HepG2 (cell line): ENCODE measurements at regions not wholly inside any gene's neighbourhood (a gene's known extent, or its start where the extent isn't known, plus 50 kb on each side); places are given as distances from the start of the nearest gene placed in this dataset.

Experiments
- ATAC-seq: fragments of 200-7000 bp; cut with Tn5 transposase; 3 replicates; pipeline ENCODE4 v1.9.1; 2020; ENCODE audit warnings: mild to moderate bottlenecking, moderate library complexity
- BruUV-seq: library from RNA; stranded (reverse); fragments of 400-500 nt; replicated peaks from 2 replicates; lab custom pipeline; 2021; lab: Mats Ljungman, UMichigan
- CTCF ChIA-PET: fragments of 300-600 bp; formaldehyde crosslinking; extraction: SDS; loops from one replicate; lab custom pipeline; 2021; ENCODE audit warnings: low total read pairs, inconsistent platforms, low intra/inter-chr PET ratio; lab: Yijun Ruan, JAX
- POLR2A ChIA-PET: fragments of 350-600 bp; sonication (Branson Sonifier 250); formaldehyde crosslinking; loops from one replicate; lab custom pipeline; 2020; ENCODE audit warnings: antibody characterized with exemption, inconsistent platforms; lab: Yijun Ruan, JAX
- DNase-seq: peaks from one replicate; pipeline ENCODE4 v3.0.0-alpha.2; 2015; ENCODE audit warnings: low spot score
- FAIRE-seq: peaks from 3 replicates; lab custom pipeline; 2011; peaks lifted over from hg19 to GRCh38; lab: Jason Lieb, UNC
- H2AFZ ChIP-seq: one replicate; pipeline ENCODE4 v1.6.1; 2011; ENCODE audit warnings: low read length, inconsistent platforms
- H3K27ac ChIP-seq: fragments of 300-600 bp; 3 replicates; pipeline ENCODE4 v1.8.0; 2011; ENCODE audit warnings: mixed run types, mild to moderate bottlenecking, mixed read lengths, low read length, inconsistent platforms; ENCODE audit not compliant: insufficient read depth; ENCODE audit errors: extremely low read length
- H3K27me3 ChIP-seq, 2 experiments: fragments of 200-600 bp in 1 of 2; 2 replicates in 1 of 2; 3 replicates in 1 of 2; pipeline versions ENCODE4 v1.6.0 to v1.8.0; 2011; ENCODE audit warnings: low read length in 2 of 2, mild to moderate bottlenecking in 2 of 2, moderate library complexity in 2 of 2, inconsistent platforms in 1 of 2; ENCODE audit not compliant: insufficient read depth in 2 of 2, control insufficient read depth in 1 of 2
- H3K36me3 ChIP-seq, 2 experiments: fragments of 200-600 bp in 1 of 2; replicated peaks in 1 of 2; 2 replicates in 1 of 2; 3 replicates in 1 of 2; pipeline versions ENCODE4 v1.5.1 to v1.8.0; 2011; ENCODE audit warnings: low read length in 2 of 2, inconsistent platforms in 1 of 2; ENCODE audit not compliant: insufficient read depth in 2 of 2, control insufficient read depth in 1 of 2
- H3K4me1 ChIP-seq: 2 replicates; pipeline ENCODE4 v1.5.1; 2012; ENCODE audit warnings: low read length, inconsistent platforms; ENCODE audit not compliant: insufficient read depth
- H3K4me2 ChIP-seq: 2 replicates; pipeline ENCODE4 v1.6.0; 2011; ENCODE audit warnings: low read depth, low read length, inconsistent platforms
- H3K4me3 ChIP-seq, 3 experiments: fragments of 200-600 bp in 1 of 3; sonication (generic), shearing (Covaris generic) in 1 of 3; replicated peaks in 1 of 3; 2 replicates each; pipeline ENCODE4 v1.5.1; 2011 to 2016; ENCODE audit warnings: low read length in 3 of 3, inconsistent platforms in 2 of 3, low read depth in 2 of 3, mild to moderate bottlenecking in 2 of 3, control low read depth in 1 of 3, mixed read lengths in 1 of 3; ENCODE audit not compliant: insufficient read depth in 1 of 3
- H3K79me2 ChIP-seq: one replicate; pipeline ENCODE4 v1.6.1; 2011; ENCODE audit warnings: low read length, inconsistent platforms; ENCODE audit not compliant: insufficient read depth
- H3K9ac ChIP-seq: 2 replicates; pipeline ENCODE4 v1.6.0; 2011; ENCODE audit warnings: mild to moderate bottlenecking, low read depth, low read length, inconsistent platforms; ENCODE audit not compliant: insufficient read depth
- H3K9me3 ChIP-seq: 2 replicates; pipeline ENCODE4 v1.5.1; 2012; ENCODE audit warnings: mild to moderate bottlenecking, low read length
- H4K20me1 ChIP-seq: 2 replicates; pipeline ENCODE4 v1.6.0; 2011; ENCODE audit warnings: inconsistent platforms, mild to moderate bottlenecking, low read length, moderate library complexity; ENCODE audit not compliant: insufficient read depth
- ATAD3A ChIP-seq: sonication (generic); formaldehyde crosslinking; IDR thresholded peaks from 2 replicates; pipeline ENCODE4 v1.4.0; 2020; ENCODE audit warnings: missing genetic modification reagents
- CREM ChIP-seq, 2 experiments: sonication (generic) in 1 of 2; formaldehyde crosslinking in 1 of 2; IDR thresholded peaks; 2 replicates each; pipeline versions ENCODE4 v1.4.0 to v1.6.1; 2016 to 2020; ENCODE audit warnings: antibody characterized with exemption in 1 of 2, mild to moderate bottlenecking in 1 of 2, missing genetic modification reagents in 1 of 2
- HDAC1 ChIP-seq: sonication (generic); formaldehyde crosslinking; IDR thresholded peaks from 2 replicates; pipeline ENCODE4 v1.5.1; 2020; ENCODE audit warnings: mild to moderate bottlenecking, missing genetic modification reagents
- SP1 ChIP-seq, 2 experiments: fragments of 450-650 bp in 1 of 2; sonication (generic) in 1 of 2; formaldehyde crosslinking in 1 of 2; IDR thresholded peaks; 2 replicates each; pipeline versions ENCODE4 v1.4.0 to v1.6.1; 2016 to 2020; ENCODE audit warnings: missing genetic modification reagents in 1 of 2
- TCF7 ChIP-seq: sonication (generic); IDR thresholded peaks from 2 replicates; pipeline ENCODE4 v1.6.1; 2016; ENCODE audit warnings: antibody characterized with exemption, low read depth
- ZBTB21 ChIP-seq: sonication (generic); formaldehyde crosslinking; IDR thresholded peaks from 2 replicates; pipeline ENCODE4 v1.4.0; 2020; ENCODE audit warnings: missing genetic modification reagents
- ZNF75D ChIP-seq: sonication (generic); formaldehyde crosslinking; IDR thresholded peaks from 2 replicates; pipeline ENCODE4 v1.8.1; 2023; ENCODE audit warnings: missing genetic modification reagents, mild to moderate bottlenecking, borderline replicate concordance
- WGBS: methylation state at CpG from one replicate; pipeline ENCODE4 v1.1.6; 2017; ENCODE audit warnings: low lambda C conversion rate; 5-methylcytosine and 5-hydroxymethylcytosine counted together
- in situ Hi-C: cut with HindIII; loops from 2 replicates; pipeline ENCODE4 v1.10.0; 2017; ENCODE audit warnings: low pct_unique_long_range_greater_than_20kb; ENCODE audit not compliant: extremely low pct_ligation_motif_present
- intact Hi-C: fragments of 100-400 bp; cut with micrococcal nuclease; formaldehyde crosslinking; loops from one replicate; pipeline ENCODE4 v1.10.0; 2022; ENCODE audit not compliant: unreplicated experiment
- TF ChIP-seq, protein P1 (sequence below): sonication (generic); formaldehyde crosslinking; IDR thresholded peaks from 2 replicates; pipeline ENCODE4 v1.4.0; 2020; ENCODE audit warnings: missing genetic modification reagents, borderline replicate concordance
- TF ChIP-seq, protein P2 (sequence below): sonication (generic); formaldehyde crosslinking; IDR thresholded peaks from 2 replicates; pipeline ENCODE4 v1.4.0; 2020; ENCODE audit warnings: missing genetic modification reagents
- TF ChIP-seq, protein P3 (sequence below): sonication (generic); formaldehyde crosslinking; IDR thresholded peaks from 2 replicates; pipeline ENCODE4 v1.5.0; 2020; ENCODE audit warnings: missing genetic modification reagents
- TF ChIP-seq, protein P4 (sequence below): sonication (generic); formaldehyde crosslinking; IDR thresholded peaks from 2 replicates; pipeline ENCODE4 v1.4.0; 2020; ENCODE audit warnings: missing genetic modification reagents
- TF ChIP-seq, protein P5 (sequence below): sonication (generic); formaldehyde crosslinking; IDR thresholded peaks from 2 replicates; pipeline ENCODE4 v1.4.0; 2020; ENCODE audit warnings: missing genetic modification reagents, mild to moderate bottlenecking, borderline replicate concordance

DNA sequence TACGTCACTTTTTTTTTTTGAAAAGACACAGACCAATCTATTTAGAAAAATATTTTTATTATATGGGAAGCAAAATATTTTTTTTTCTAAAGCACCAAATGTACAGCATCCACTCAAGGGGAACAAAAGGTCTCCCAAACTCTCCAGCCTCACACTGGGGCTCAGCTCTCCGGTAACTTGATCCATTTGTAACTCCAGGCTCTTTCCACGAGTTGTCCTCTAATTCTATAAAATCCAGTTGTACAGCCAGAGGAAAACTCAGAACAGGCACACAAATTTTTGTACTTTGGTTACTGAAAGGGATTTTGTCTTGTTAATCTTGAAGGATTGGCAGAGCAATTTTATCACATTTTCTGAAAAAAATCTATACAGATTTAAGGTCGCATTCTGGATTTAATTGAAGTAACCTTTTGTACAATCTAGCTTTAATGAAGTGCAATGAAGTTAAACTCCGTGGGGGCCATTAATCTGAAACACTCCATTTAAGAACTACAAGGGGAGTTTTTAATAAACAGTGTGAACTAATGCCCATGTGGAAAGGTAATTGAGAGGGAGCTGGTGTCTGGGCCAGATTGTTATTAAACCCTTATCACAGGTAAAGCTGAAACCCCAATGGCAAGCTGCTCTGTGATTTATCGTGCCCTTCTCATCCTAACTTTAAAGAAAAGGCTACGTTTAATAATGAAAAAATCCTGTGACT, 161.2 kb upstream of the FRG1 start:
- Histone ChIP-seq H3K4me1 (no peaks in the 10 kb centered on the region), H3K27me3 (no peaks in the 10 kb centered on the region; a peak in 1 of 5 replicates), H3K27ac (no peak overlapping the region), H3K9me3 (no peaks in the 10 kb centered on the region), H3K4me2 (no peak overlapping the region), H3K4me3 (no peak overlapping the region), H4K20me1 (no peaks in the 10 kb centered on the region), H2AFZ (no peak overlapping the region), H3K9ac (no peak overlapping the region), H3K79me2 (no peaks in the 10 kb centered on the region), H3K36me3 (no peaks in the 10 kb centered on the region)
- DNase-seq (no peak), FAIRE-seq (no peak), ATAC-seq (no peak)
- intact Hi-C loops (no loop called here), in situ Hi-C loops (no loop called here)
- POLR2A ChIA-PET: no interaction called here
- WGBS: 13% methylated on average over 7 of the region's 7 CpGs
- CTCF ChIA-PET: no interaction called here
- BruUV-seq: no TSS peak
- no peak for TF ChIP-seq HDAC1
- TF ChIP-seq, protein P1, sequence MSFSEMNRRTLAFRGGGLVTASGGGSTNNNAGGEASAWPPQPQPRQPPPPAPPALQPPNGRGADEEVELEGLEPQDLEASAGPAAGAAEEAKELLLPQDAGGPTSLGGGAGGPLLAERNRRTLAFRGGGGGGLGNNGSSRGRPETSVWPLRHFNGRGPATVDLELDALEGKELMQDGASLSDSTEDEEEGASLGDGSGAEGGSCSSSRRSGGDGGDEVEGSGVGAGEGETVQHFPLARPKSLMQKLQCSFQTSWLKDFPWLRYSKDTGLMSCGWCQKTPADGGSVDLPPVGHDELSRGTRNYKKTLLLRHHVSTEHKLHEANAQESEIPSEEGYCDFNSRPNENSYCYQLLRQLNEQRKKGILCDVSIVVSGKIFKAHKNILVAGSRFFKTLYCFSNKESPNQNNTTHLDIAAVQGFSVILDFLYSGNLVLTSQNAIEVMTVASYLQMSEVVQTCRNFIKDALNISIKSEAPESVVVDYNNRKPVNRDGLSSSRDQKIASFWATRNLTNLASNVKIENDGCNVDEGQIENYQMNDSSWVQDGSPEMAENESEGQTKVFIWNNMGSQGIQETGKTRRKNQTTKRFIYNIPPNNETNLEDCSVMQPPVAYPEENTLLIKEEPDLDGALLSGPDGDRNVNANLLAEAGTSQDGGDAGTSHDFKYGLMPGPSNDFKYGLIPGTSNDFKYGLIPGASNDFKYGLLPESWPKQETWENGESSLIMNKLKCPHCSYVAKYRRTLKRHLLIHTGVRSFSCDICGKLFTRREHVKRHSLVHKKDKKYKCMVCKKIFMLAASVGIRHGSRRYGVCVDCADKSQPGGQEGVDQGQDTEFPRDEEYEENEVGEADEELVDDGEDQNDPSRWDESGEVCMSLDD (CRISPR knock-in tag): no peak
- TF ChIP-seq ZBTB21 (CRISPR knock-in tag): no peak
- TF ChIP-seq, protein P2, sequence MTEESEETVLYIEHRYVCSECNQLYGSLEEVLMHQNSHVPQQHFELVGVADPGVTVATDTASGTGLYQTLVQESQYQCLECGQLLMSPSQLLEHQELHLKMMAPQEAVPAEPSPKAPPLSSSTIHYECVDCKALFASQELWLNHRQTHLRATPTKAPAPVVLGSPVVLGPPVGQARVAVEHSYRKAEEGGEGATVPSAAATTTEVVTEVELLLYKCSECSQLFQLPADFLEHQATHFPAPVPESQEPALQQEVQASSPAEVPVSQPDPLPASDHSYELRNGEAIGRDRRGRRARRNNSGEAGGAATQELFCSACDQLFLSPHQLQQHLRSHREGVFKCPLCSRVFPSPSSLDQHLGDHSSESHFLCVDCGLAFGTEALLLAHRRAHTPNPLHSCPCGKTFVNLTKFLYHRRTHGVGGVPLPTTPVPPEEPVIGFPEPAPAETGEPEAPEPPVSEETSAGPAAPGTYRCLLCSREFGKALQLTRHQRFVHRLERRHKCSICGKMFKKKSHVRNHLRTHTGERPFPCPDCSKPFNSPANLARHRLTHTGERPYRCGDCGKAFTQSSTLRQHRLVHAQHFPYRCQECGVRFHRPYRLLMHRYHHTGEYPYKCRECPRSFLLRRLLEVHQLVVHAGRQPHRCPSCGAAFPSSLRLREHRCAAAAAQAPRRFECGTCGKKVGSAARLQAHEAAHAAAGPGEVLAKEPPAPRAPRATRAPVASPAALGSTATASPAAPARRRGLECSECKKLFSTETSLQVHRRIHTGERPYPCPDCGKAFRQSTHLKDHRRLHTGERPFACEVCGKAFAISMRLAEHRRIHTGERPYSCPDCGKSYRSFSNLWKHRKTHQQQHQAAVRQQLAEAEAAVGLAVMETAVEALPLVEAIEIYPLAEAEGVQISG (CRISPR knock-in tag): no peak
- TF ChIP-seq CREM (IDR thresholded peaks at IDR 0.05): no peak
- no peak for TF ChIP-seq CREM (CRISPR knock-in tag; IDR thresholded peaks at IDR 0.05)
- TF ChIP-seq, protein P3, sequence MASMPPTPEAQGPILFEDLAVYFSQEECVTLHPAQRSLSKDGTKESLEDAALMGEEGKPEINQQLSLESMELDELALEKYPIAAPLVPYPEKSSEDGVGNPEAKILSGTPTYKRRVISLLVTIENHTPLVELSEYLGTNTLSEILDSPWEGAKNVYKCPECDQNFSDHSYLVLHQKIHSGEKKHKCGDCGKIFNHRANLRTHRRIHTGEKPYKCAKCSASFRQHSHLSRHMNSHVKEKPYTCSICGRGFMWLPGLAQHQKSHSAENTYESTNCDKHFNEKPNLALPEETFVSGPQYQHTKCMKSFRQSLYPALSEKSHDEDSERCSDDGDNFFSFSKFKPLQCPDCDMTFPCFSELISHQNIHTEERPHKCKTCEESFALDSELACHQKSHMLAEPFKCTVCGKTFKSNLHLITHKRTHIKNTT (CRISPR knock-in tag): no peak
- TF ChIP-seq ZNF75D (CRISPR knock-in tag): no peak
- no peak for TF ChIP-seq TCF7
- TF ChIP-seq, protein P4, sequence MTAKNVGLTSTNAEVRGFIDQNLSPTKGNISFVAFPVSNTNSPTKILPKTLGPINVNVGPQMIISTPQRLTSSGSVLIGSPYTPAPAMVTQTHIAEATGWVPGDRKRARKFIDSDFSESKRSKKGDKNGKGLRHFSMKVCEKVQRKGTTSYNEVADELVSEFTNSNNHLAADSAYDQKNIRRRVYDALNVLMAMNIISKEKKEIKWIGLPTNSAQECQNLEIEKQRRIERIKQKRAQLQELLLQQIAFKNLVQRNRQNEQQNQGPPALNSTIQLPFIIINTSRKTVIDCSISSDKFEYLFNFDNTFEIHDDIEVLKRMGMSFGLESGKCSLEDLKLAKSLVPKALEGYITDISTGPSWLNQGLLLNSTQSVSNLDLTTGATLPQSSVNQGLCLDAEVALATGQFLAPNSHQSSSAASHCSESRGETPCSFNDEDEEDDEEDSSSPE (CRISPR knock-in tag): no peak
- TF ChIP-seq SP1 (IDR thresholded peaks at IDR 0.05): no peak
- TF ChIP-seq SP1 (CRISPR knock-in tag; IDR thresholded peaks at IDR 0.05): no peak
- TF ChIP-seq, protein P5, sequence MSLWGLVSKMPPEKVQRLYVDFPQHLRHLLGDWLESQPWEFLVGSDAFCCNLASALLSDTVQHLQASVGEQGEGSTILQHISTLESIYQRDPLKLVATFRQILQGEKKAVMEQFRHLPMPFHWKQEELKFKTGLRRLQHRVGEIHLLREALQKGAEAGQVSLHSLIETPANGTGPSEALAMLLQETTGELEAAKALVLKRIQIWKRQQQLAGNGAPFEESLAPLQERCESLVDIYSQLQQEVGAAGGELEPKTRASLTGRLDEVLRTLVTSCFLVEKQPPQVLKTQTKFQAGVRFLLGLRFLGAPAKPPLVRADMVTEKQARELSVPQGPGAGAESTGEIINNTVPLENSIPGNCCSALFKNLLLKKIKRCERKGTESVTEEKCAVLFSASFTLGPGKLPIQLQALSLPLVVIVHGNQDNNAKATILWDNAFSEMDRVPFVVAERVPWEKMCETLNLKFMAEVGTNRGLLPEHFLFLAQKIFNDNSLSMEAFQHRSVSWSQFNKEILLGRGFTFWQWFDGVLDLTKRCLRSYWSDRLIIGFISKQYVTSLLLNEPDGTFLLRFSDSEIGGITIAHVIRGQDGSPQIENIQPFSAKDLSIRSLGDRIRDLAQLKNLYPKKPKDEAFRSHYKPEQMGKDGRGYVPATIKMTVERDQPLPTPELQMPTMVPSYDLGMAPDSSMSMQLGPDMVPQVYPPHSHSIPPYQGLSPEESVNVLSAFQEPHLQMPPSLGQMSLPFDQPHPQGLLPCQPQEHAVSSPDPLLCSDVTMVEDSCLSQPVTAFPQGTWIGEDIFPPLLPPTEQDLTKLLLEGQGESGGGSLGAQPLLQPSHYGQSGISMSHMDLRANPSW (CRISPR knock-in tag): no peak
- no peak for TF ChIP-seq ATAD3A (CRISPR knock-in tag)
